ENCODE measurements at regions not wholly inside any gene's neighbourhood (a gene's known extent, or its start where the extent isn't known, plus 50 kb on each side); places are given as distances from the start of the nearest gene placed in this dataset.
A peak's percentile ranks its signal among the peaks of the same experiment; 100 is the strongest.

GRCh38 chr2:7906431-7906830 lies 775.4 kb upstream of the ID2 start:
- no peak for DNase-seq

DNA sequence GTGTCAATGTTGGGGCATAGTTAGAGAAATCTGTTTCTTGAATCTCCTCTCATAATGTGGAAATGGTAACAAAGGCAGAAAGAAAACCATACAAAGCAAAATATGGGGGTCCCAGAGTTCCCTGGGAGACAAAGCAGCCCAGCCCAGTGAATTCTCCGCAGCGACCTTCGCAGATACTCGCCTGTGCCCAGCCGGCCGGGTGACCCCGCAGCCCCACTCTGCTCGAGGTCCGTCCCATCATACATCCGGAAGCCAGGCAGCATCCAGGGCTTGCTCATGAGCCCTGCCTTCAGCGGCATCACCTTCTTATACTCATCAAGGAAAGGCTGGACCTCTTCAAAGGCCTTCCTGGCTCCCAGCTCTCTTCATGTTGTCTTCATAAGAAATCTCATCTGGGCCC lies 774.8 kb upstream of the ID2 start:
- no peak for DNase-seq

DNA sequence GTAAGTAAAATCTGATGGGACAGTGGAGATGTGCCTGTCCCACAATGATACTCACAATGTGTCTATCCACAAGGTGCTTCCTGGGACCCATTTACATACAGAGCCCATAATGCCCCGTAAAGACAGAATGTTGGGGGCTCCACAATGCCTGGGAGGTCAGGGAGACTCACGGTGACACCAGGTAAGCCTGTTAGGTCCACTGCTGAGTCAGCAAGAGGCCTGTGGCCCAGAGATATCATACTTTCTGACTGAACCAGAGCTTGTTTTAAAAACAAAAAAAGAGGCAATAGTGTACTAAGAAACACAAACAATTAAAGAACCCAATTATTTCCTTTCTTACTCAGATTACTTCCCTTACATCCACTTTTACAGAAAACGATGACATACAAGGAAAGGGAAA lies 771.1 kb upstream of the ID2 start:
- no peak for DNase-seq

DNA sequence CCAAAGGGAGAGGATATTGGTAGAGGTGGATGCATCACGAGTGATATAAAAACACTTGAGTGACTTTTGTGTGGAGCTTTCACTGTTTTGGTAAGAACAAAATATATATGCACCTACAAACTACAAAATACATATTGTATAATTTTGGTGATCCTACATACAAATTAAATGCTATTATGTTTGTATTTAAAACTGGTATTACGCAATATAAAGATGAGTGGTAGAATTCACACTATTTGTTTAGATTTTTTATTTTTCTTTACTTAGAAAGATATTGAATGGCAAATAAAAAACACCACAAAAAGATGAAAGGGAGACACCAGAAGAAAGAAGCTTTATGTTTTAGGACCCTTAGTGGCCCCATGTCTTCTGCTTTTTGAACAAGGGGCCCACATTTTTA lies 770.7 kb upstream of the ID2 start:
- no peak for DNase-seq

- DNase-seq, result no peak
Measured at GRCh38 chr2:7913974-7914373, 767.9 kb upstream of the ID2 start.

DNA sequence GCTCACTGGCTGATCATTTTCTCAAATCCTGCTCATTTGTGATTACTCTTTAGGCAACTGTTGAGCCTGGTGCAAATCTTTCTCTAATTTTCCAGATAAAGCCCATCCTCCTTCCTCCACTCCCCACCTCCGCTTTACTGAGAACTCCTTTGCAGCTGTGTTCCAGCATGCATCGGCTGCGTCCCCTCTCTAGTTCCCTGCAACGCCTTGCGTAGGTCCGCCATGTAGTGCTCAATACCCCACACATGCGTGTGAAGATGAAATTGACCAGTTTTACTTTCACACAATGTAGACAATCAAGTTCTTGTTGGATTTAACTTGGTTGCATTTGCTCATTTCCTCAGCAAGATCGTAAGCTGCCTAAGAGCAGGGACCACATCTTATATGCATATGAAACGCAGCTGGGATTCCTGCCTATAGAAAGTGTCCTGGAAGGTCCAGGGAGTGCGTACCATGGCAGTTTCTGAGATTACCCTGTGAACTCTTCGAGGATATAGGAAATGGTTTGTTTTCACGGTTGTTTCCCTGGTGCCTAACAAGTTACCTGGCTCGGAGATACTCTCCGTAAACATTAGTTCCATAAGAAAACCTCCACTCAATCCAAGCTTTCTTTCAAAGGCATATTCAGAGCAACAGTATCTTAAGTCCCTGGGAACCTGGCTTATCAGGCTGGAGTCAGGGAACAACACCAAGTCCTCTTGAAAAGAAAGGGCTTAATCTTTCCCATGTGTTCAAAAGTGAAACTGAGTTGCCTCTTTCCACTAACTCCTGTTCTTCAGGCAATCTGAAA lies 766.4 kb upstream of the ID2 start:
- DNase-seq, result no peak

GRCh38 chr2:7916670-7917069 lies 765.2 kb upstream of the ID2 start:
- no peak for DNase-seq

- DNase-seq, result no peak
Measured at GRCh38 chr2:7919510-7919909, 762.3 kb upstream of the ID2 start.

DNA sequence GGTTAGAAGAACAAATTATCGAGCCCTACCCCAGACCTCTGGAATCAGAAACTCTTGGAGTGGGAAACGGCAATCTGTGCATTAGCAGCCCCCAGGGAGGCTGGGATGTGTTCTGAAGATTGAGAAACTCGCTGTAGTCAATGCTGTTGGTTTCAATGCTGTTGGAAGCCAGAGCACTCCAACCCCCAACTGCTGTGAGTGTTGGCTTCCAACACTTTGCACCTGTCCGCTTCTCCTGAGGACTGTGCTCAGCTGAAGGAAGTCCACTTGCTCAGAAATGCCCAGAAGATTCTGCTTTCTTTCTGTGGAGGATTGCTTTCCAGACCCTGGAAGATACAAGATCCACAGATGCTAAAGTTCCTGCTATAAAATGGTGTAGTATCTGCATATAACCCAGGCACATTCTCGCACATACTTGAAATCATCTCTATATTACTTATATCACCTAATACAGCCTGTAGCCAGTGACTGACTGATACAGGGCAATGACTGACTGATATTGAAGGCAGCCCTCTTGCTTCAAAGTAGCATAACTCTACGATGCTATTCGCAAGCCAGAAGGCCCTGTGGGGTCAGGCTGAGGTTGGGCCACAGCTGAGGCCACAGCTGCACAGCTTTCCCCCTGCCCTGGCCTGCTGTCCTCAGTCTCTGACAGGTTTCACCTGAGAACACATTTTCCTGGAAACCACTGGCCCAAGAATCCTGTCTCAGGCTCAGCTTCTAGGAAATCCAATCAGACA lies 757.7 kb upstream of the ID2 start:
- DNase-seq, result no peak

GRCh38 chr2:7925506-7925905 lies 756.4 kb upstream of the ID2 start:
- no peak for DNase-seq

DNA sequence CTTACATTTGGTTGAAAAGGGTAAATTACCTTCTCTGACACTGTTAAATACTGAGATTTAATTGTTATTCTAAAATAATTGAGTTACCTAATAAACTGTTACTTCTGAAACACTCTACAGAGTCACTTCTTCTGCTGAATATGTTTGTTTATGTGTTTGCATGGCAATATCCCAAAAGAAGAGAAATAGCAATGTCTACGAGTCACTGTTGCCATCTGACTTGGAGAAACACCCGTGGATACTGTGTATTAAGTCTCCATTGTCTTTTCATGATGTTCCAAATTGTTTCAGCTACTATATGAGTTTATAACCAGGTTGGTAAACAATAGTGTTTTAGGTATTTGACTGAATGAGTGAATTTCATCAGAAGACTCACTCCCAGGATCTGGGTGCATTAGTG lies 754.2 kb upstream of the ID2 start:
- DNase-seq, result no peak

DNA sequence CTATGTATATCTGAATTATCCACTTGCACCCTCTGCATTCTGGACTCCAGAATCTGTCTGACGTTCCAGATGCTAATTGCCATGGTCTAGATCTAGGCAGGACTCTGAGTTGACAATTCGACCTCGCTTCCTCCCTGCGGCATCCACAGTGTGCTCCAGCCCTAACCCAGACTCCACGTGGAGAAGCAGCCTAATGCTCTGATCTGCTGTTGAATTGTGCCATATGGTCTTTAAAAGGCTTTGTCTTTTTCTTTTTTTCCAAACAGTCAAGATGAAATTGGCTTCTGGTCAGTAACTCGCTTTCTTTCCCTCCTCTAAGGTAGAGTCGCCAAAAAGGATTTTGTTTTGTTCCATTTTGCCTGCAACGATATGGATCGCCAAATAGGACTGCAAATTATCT lies 752.6 kb upstream of the ID2 start:
- no peak for DNase-seq

DNA sequence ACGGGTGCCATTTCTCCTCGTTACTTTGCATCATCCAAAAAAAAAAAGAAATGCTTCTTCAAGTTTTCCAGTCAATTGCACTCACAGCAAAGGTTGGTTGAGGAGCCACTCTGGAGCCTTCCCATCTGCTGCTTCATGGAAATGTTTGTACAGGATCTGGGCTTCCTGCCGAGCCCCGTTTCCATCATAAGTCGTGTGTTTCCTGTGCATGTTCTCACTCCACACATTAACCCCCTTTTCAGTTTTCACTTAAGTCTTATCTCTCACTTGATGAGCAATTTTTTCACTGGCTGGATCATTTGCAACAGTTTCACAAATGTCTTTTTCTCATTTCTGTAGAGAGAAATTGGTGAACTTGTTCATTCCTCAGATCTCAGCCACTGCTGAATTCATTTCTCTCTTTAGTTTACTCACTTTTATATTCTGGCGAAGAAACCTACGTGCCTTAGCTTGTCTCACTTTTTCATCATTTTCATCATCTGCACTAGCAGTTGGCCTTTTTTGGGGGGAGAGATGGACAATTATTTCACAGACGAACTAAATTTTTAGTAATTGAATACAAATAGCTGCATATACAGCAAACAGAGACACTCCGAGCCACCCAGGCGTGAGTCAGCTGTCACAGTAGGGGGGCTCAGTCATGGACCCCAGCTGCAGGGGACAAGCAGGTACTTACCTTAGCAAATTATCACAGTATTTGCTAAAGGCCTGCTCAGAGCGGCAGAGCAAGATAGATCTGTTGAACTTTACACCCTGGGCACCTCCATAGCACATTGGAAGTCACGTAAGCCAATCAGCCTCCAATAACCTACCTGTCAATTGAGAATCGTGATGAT lies 750.8 kb upstream of the ID2 start:
- peak in 1 of 5 donors; percentile 69 for DNase-seq

GRCh38 chr2:7931808-7932207 lies 750.0 kb upstream of the ID2 start:
- no peak for DNase-seq

- no peak for DNase-seq
Measured at GRCh38 chr2:7933672-7934071, 748.2 kb upstream of the ID2 start.

- DNase-seq, result no peak
Measured at GRCh38 chr2:7934476-7934875, 747.4 kb upstream of the ID2 start.

GRCh38 chr2:7937082-7937481 lies 744.8 kb upstream of the ID2 start:
- DNase-seq, result no peak

DNA sequence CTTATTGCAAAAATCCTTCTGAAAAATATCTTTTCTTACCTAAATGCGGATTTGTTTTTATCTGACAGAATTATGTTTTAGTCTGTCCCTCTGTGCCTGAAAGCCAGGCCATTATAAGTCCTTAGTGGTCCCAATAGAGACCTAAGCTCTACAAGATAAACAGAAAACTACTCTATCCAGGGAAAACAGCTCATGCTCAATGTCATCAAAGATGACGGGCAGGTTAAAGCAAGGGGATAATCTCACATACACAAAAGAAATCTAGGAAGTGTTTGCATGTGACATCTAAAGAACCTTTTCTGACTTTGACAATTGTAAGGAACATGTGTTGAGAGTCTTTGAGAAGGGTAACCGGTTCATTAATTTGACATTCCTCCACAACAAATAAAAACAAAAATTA lies 741.1 kb upstream of the ID2 start:
- DNase-seq, result no peak

GRCh38 chr2:7943446-7943845 lies 738.4 kb upstream of the ID2 start:
- no peak for DNase-seq

DNA sequence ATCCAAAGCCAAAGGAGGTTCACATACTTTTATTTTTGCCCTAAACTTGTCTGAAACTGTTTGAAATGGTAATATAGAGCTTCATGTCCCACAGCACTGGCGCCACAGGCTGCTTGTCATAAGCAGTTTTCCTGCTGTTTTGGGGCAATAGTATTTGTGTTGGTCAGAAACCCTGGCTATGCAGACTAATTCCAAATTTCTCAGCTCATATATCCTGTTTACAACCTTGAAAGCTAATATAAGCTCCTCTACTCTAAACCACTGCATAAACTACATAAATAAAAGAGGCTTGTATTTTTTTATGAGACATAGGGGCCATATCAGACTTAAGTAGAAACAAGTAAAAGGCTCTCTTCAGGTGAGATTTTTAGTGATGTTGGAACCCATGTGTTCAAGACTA lies 736.8 kb upstream of the ID2 start:
- DNase-seq, result no peak

DNA sequence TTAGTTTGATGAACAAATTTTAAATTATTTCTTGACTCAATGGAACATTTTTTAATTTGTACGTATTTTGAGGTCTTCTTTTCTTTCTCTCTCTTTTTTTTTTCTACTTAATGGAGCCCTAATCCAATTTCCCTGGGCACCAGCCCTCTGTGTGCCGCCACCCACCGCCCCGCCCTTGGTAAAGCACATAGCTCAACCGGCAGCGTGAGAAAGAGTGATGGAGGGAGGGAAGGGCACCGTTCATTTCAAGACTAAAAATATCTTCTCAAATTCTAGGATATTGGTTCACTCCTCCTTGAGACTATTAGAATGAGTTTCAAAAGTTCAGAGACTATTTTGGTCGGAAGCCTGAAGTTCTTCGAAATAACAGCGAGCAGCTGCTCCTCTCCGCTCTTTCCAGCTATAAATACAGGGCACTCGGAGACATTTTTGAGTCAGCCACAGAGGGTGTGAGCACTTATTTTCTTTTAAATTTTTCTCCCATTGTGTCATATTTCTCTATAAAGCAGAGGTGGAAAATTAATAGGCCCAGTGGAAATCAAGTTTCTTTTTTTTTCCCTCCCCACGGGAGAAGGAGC lies 731.7 kb upstream of the ID2 start:
- no peak for DNase-seq

DNA sequence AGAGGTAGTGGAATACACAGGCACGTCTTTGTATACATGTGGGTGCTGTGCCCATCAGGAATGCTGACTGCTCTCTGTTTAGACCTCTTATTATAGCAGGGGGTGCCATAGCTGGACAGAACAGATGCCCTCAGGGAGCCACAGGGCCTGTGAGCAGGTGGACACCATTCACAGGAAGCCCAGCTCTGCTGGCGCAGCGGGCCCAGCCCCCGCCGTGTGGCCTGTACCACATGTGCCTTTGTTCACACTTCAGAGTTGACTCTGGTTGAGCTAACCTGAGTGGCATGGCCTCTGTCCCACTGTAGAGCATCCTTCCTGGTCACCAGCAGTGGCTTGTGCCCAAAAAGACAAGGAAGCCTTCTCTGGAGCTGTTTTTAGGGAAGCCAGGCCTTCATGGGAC lies 730.9 kb upstream of the ID2 start:
- no peak for DNase-seq

GRCh38 chr2:7951490-7951889 lies 730.4 kb upstream of the ID2 start:
- DNase-seq, result no peak
